Peyer's patch (tissue), 4 donors: ENCODE measurements at regions not wholly inside any gene's neighbourhood (a gene's known extent, or its start where the extent isn't known, plus 50 kb on each side); places are given as distances from the start of the nearest gene placed in this dataset.

Experiments
- POLR2A ChIP-seq, 2 donors: fragments of 450-650 bp; IDR thresholded peaks; one replicate each; pipeline ENCODE4 v1.5.1; 2017; ENCODE audit warnings: antibody characterized with exemption in 2 of 2, mild to moderate bottlenecking in 2 of 2, moderate library complexity in 2 of 2
- TF ChIP-seq, protein P1 (sequence below), 6 experiments: fragments of 450-650 bp in 4 of 6; fragments of 200-600 bp in 2 of 6; sonication (generic) in 1 of 6; IDR thresholded peaks; one replicate each; pipeline ENCODE4 v1.5.1; 2017 to 2019; ENCODE audit warnings: antibody characterized with exemption in 6 of 6, mild to moderate bottlenecking in 3 of 6, moderate library complexity in 1 of 6

- TF ChIP-seq, protein P1, sequence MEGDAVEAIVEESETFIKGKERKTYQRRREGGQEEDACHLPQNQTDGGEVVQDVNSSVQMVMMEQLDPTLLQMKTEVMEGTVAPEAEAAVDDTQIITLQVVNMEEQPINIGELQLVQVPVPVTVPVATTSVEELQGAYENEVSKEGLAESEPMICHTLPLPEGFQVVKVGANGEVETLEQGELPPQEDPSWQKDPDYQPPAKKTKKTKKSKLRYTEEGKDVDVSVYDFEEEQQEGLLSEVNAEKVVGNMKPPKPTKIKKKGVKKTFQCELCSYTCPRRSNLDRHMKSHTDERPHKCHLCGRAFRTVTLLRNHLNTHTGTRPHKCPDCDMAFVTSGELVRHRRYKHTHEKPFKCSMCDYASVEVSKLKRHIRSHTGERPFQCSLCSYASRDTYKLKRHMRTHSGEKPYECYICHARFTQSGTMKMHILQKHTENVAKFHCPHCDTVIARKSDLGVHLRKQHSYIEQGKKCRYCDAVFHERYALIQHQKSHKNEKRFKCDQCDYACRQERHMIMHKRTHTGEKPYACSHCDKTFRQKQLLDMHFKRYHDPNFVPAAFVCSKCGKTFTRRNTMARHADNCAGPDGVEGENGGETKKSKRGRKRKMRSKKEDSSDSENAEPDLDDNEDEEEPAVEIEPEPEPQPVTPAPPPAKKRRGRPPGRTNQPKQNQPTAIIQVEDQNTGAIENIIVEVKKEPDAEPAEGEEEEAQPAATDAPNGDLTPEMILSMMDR (IDR thresholded peaks at IDR 0.05) = no peak
- TF ChIP-seq POLR2A (IDR thresholded peaks at IDR 0.05) = no peak
These were observed 89.9 kb upstream of the CPEB4 start for GRCh38 chr5:173798127-173798810.
